ENCODE measurements at regions not wholly inside any gene's neighbourhood (a gene's known extent, or its start where the extent isn't known, plus 50 kb on each side); places are given as distances from the start of the nearest gene placed in this dataset.

GRCh38 chr2:236350426-236350825, 86.2 kb upstream of the ASB18 start:
- WGBS (ENCODE audit: low lambda C conversion rate), result 39% methylated on average over 4 of the region's 10 CpGs

More at GRCh38 chr2:236350426-236350825, 86.2 kb upstream of the ASB18 start:
- TF ChIP-seq IKZF4 (CRISPR knock-in tag; IDR thresholded peaks at IDR 0.05; ENCODE audit: borderline replicate concordance, low read depth, not compliant biosample characterization) (no peak), NFE2 (CRISPR knock-in tag; IDR thresholded peaks at IDR 0.05) (no peak), ZZZ3 (CRISPR knock-in tag; IDR thresholded peaks at IDR 0.05; ENCODE audit: borderline replicate concordance) (no peak), HHEX (CRISPR knock-in tag; IDR thresholded peaks at IDR 0.05) (no peak), MYNN (CRISPR knock-in tag; IDR thresholded peaks at IDR 0.05; ENCODE audit: low read depth) (no peak), PRDM10 (CRISPR knock-in tag; IDR thresholded peaks at IDR 0.05; ENCODE audit: low read depth) (no peak), ATAD3A (CRISPR knock-in tag; IDR thresholded peaks at IDR 0.05) (no peak), EZH2 (conservative IDR thresholded peaks at IDR 0.05; ENCODE audit: low read depth, low read length) (no peak), NCOR1 (IDR thresholded peaks at IDR 0.05; ENCODE audit: borderline replicate concordance, low read length) (no peak), KMT2B (CRISPR knock-in tag; IDR thresholded peaks at IDR 0.05) (no peak)
- no peak overlapping the region for H3K27ac ChIP-seq (ENCODE audit: extremely low read length, insufficient read depth, low read length)
- H2AFZ ChIP-seq (ENCODE audit: low read length), result no peak overlapping the region
- intact Hi-C loops (cut with micrococcal nuclease; ENCODE audit: unreplicated experiment) (no loop called here), in situ Hi-C loops (cut with HindIII; ENCODE audit: extremely low pct_ligation_motif_present, low pct_unique_long_range_greater_than_20kb) (loop anchor here (5.0 kb wide), 1 partner anchor 722 kb away; no protein-coding TSS in a partner anchor)
- H3K4me3 ChIP-seq (replicated peaks in 1 of 3; ENCODE audit: insufficient read depth in 1 of 3, low read depth in 2 of 3, low read length in 3 of 3), result no peak overlapping the region
- H3K4me1 ChIP-seq (ENCODE audit: insufficient read depth, low read length), result no peaks in the 10 kb centered on the region
- H3K27me3 ChIP-seq (ENCODE audit: control insufficient read depth in 1 of 2, insufficient read depth in 2 of 2, low read length in 2 of 2), result peaks cover 2 to 60% of the 10 kb centered on the region in 2 experiments; a peak in 4 of 5 replicates
- H3K9me3 ChIP-seq (ENCODE audit: low read length), result no peaks in the 10 kb centered on the region
- no peak overlapping the region for H3K9ac ChIP-seq (ENCODE audit: insufficient read depth, low read depth, low read length)
- no TSS peak for BruUV-seq (replicated peaks)
- H3K36me3 ChIP-seq (replicated peaks in 1 of 2; ENCODE audit: control insufficient read depth in 1 of 2, insufficient read depth in 2 of 2, low read length in 2 of 2), result no peaks in the 10 kb centered on the region
- no peak overlapping the region for H3K4me2 ChIP-seq (ENCODE audit: low read depth, low read length)
- no peak for ATAC-seq
- no peaks in the 10 kb centered on the region for H4K20me1 ChIP-seq (ENCODE audit: insufficient read depth, low read length)
- POLR2A ChIA-PET, result no interaction called here
- no peaks in the 10 kb centered on the region for H3K79me2 ChIP-seq (ENCODE audit: insufficient read depth, low read length)
- DNase-seq (ENCODE audit: low spot score), result no peak
- CTCF ChIA-PET (ENCODE audit: low intra/inter-chr PET ratio, low total read pairs), result no interaction called here
- FAIRE-seq, result no peak
